B cell (primary cell): ENCODE measurements at regions not wholly inside any gene's neighbourhood (a gene's known extent, or its start where the extent isn't known, plus 50 kb on each side); places are given as distances from the start of the nearest gene placed in this dataset.

Source experiments
- EZH2 ChIP-seq: IDR thresholded peaks from 2 replicates; pipeline ENCODE4 v1.6.1; 2012; ENCODE audit warnings: borderline replicate concordance, low read depth, mild to moderate bottlenecking, moderate library complexity, low read length; ENCODE audit not compliant: insufficient read depth, poor library complexity, severe bottlenecking
- TF ChIP-seq, protein P1 (sequence below): fragments of 200-600 bp; IDR thresholded peaks from one replicate; pipeline ENCODE4 v1.8.0; 2022; ENCODE audit warnings: antibody characterized with exemption, mild to moderate bottlenecking

DNA sequence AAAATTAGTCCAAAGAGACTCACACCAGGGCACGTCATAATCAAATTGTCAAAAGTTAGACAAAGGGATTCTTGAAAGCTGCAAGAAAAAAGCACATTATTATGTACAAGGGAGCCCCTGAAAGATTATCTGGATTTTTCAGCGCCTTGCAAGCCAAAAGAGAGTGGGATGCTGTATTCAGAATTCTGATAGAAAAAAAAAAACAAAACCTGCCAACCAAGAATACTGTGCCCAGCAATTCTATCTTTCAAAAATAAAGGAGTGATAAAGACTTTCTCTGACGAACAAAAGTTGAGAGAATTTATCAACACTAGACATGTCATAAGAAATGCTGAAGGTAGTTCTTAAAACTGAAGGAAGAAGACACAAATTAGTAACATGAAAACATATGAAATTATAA, 240.2 kb downstream of the SNX13 start:
- no peak for TF ChIP-seq EZH2
- TF ChIP-seq, protein P1, sequence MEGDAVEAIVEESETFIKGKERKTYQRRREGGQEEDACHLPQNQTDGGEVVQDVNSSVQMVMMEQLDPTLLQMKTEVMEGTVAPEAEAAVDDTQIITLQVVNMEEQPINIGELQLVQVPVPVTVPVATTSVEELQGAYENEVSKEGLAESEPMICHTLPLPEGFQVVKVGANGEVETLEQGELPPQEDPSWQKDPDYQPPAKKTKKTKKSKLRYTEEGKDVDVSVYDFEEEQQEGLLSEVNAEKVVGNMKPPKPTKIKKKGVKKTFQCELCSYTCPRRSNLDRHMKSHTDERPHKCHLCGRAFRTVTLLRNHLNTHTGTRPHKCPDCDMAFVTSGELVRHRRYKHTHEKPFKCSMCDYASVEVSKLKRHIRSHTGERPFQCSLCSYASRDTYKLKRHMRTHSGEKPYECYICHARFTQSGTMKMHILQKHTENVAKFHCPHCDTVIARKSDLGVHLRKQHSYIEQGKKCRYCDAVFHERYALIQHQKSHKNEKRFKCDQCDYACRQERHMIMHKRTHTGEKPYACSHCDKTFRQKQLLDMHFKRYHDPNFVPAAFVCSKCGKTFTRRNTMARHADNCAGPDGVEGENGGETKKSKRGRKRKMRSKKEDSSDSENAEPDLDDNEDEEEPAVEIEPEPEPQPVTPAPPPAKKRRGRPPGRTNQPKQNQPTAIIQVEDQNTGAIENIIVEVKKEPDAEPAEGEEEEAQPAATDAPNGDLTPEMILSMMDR: no peak
